GM19351 (cell line): ENCODE measurements at regions not wholly inside any gene's neighbourhood (a gene's known extent, or its start where the extent isn't known, plus 50 kb on each side); places are given as distances from the start of the nearest gene placed in this dataset.

Experiments
- ATAC-seq: cut with Tn5 transposase; IDR thresholded peaks from one replicate; pipeline ENCODE4 v1.9.1; 2021; ENCODE audit warnings: mild to moderate bottlenecking, moderate library complexity; ENCODE audit not compliant: unreplicated experiment

- ATAC-seq: no peak
Measured at GRCh38 chr4:186886759-186887158, 163.1 kb upstream of the FAT1 start.

DNA sequence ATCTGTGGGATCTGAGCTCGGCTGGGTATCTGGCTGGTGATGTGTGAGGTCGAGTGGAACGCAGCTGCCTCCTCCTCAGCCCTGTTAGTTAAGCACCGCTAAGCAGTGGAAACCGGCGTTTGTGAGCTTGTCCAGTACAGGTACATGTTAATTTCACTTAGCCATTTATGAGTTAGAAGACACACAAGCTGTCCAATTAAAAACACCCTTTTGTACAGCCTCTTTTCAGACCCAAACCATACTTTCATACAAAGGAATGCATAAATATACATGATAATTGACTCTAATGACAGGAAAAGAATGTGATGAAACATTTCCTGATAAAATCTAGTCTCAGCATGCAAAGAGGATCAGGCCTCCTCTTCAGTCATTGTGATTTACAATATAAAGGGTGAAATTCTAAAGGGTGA, 163.6 kb upstream of the FAT1 start:
- no peak for ATAC-seq

- ATAC-seq: no peak
Measured at GRCh38 chr4:186887752-186888151, 164.1 kb upstream of the FAT1 start.

DNA sequence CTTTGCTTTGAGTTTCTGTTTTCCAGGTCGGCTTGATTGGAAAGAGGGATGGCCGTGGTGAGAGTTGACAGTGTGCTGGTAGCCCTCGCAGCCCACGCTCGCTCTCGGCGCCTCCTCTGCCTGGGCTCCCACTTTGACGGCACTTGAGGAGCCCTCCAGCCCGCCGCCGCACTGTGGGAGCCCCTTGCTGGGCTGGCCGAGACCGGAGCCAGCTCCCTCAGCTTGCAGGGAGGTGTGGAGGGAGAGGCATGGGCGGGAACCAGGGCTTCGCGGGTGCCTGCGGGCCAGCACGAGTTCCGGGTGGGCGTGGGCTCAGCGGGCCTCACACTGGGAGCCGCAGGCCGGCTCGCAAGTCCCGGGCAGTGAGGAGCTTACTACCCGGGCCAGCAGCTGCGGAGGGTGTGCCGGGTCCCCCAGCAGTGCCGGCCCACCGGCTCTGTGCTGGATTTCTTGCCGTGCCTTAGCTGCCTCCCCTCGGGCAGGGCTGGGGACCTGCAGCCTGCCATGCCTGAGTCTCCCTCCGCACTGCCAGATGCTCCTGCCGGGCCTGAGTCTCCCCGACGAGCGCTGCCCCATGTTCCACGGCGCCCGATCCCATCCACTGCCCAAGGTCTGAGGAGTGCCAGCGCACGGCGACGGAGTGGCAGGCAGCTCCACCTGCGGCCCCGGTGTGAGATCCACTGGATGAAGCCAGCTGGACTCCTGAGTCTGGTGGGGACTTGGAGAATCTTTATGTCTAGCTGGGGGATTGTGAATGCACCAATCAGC, 166.4 kb upstream of the FAT1 start:
- ATAC-seq: no peak

DNA sequence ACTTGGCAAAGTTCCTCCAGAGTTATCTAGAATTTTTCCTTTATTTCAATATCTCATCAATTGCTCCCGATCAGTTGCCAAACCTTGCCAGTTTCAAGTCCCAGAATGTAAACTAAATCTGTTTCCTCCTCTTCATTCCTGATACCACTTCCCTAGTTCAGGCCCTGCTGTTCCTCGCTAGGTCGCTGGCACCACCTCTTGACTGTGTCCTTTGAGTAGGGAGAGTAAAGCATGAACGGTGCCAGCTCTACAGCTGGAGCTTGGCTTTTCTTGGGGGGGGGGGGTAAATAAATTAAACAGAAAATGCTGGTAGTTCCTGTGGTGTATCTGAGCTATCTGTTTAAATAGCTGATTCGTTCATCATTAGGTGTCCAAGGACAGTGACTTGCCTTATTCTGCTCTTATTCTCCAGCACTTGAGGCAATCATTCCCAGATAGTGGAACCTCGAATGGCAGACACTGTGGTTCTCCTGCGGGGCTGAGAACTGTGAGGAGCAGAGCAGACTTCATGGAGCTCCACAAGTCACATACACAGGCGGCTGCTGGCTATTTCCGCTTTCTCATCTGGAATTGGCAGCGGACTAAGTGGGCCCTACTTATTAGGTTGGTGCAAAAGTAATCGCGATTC, 168.3 kb upstream of the FAT1 start:
- no peak for ATAC-seq

- ATAC-seq: no peak
Measured at GRCh38 chr4:186898367-186898766, 174.7 kb upstream of the FAT1 start.

DNA sequence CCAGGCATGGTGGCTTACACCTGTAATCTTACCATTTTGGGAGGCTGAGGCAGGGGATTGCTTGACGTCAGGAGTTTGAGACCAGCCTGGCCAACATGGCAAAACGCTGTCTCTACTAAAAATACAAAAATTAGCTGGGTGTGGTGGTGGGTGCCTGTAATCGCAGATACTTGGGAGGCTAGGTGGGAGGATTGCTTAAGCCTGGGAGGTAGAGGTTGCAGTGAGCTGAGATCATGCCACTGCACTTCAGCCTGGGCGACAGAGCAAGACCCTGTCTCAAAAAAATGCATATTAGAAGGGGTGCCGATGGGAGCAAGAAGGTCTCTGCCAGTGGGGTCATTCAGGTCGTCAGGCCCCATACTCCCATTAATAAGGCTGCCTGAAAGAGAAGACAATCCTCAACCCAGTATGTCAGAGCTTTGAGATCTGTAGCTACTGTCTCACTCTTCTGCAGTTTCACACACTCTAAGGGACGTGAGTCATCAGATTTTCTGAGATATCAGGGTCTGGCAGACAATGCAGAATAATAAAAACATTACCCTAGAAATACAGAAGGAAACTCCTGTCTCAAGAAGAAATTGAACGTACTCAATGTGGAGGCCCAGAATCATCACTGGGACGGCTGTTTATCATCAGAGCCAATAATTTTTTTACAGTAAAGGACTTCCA, 176.7 kb upstream of the FAT1 start:
- no peak for ATAC-seq

- ATAC-seq: no peak
Measured at GRCh38 chr4:186900984-186901383, 177.3 kb upstream of the FAT1 start.

- ATAC-seq: no peak
Measured at GRCh38 chr4:186901850-186902249, 178.2 kb upstream of the FAT1 start.

DNA sequence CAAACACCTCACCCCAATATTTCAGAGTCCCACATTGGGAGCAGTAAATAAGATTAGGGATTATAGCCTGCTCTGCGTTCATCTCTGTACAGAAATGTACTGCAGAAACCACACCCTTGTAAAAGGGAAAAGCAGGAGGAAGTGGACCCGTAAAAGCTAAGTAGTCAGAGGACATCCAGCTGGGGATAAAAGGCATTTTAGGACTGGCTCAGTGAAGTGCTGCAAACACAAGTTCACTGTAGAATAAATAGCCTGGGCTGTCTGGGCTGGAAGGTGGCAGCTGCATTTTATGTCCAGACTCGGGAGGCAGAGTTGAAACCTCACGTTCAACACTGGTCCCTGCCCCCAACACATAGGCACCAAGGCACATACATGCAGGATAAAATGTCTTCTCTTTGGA, 178.7 kb upstream of the FAT1 start:
- no peak for ATAC-seq

DNA sequence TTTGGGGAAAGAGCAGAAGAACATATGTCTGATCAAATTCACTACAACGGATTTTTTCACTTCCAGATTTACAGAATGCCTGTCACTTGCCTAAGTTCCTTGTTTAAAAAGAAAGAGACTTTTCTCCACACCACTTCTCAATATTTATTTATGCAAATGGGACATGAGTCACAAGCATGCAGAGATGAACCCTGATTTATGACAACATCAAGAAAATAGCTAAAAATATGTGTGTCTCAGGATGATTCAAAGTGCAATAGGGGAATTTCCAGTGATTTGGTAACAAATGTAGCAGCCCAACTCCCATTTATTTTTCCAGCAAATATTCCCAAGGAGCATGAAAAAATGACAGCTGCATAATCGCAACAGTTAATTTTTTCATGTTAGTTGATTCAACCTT, 180.4 kb upstream of the FAT1 start:
- ATAC-seq: no peak

- ATAC-seq: no peak
Measured at GRCh38 chr4:186906722-186907121, 183.1 kb upstream of the FAT1 start.

GRCh38 chr4:186910385-186910784, 186.7 kb upstream of the FAT1 start:
- ATAC-seq: no peak

GRCh38 chr4:186912606-186913005, 188.9 kb upstream of the FAT1 start:
- ATAC-seq: no peak

GRCh38 chr4:186915816-186916215, 192.2 kb upstream of the FAT1 start:
- no peak for ATAC-seq

DNA sequence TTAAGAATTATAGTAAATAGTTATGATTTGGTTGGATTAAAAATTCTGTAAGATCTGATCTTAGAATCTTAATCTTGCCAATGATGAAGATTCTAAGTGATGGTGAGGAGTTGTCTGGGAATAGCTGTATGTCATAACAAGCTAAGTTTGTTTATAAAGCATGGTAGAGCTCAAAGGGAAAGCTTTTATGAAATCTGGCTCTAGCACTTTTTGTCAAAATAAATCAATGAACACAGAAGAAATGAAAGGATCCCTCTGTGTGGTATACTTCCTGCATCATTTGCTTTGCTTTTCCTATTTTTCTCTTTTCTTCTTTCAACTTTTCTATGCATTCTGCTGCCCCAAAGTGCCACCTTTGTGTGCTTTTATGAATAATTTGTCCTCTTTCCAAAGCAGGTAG, 193.5 kb upstream of the FAT1 start:
- ATAC-seq: no peak

DNA sequence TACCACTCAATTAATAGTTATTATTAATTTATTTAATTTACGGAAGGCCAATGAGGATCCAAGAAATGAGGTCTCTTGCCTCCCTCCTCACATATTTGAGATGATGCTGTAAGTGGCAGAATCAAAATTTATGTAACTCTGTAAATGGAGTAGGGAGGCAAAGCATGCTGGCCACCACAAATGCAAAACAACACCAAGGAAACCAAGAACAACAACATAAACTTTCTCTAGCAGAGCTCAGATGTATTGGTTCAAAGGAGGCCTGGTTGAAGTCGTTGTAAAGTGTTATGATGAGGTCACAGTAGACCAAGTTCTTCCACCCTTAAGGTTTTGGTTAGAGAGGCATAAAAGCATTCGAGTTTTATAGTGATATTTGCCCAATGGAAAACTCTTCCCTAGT, 194.8 kb upstream of the FAT1 start:
- no peak for ATAC-seq

DNA sequence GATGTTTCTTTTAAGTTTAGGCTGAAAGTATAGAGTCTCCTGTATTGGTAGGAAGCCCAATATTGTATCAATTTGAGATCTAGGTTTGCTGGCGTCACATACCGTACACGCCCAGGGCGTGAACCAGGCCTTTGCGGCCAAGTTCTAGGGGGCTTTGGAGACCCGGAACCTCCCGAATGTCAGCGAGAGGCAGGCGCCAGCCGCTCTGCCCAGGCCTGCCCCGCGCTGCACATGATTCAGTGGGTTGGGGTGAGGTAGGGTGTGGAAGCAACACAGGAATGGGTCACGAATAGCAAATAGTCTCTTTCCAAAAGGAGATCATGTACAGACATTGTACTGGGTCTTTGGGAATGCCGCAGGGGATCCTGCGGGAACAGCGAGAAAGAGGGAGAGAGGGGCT, 195.7 kb upstream of the FAT1 start:
- no peak for ATAC-seq

GRCh38 chr4:186920483-186920882, 196.8 kb upstream of the FAT1 start:
- no peak for ATAC-seq

- ATAC-seq: no peak
Measured at GRCh38 chr4:186920992-186921391, 197.3 kb upstream of the FAT1 start.

- no peak for ATAC-seq
Measured at GRCh38 chr4:186924723-186925122, 201.1 kb upstream of the FAT1 start.

- no peak for ATAC-seq
Measured at GRCh38 chr4:186927624-186928023, 204.0 kb upstream of the FAT1 start.
